Head of caudate nucleus (tissue), 42 donors: ENCODE measurements at regions not wholly inside any gene's neighbourhood (a gene's known extent, or its start where the extent isn't known, plus 50 kb on each side); places are given as distances from the start of the nearest gene placed in this dataset.
A peak's percentile ranks its signal among the peaks of the same experiment; 100 is the strongest.
"Not testable (repeated sequence)": the region's sequence is repeated elsewhere in the genome, so short reads cannot be mapped to it uniquely, and the experiment has no call there.

Experiments
- DNase-seq, 42 donors: peaks; one replicate each; pipeline versions ENCODE4 v3.0.0 to v3.0.0-alpha.2; 2020 to 2021; ENCODE audit warnings: mixed read lengths in 7 of 42
- intact Hi-C: fragments of 100-400 bp; cut with DNase I; formaldehyde crosslinking; loops from one replicate; pipeline ENCODE4 v1.15.0; 2022

DNA sequence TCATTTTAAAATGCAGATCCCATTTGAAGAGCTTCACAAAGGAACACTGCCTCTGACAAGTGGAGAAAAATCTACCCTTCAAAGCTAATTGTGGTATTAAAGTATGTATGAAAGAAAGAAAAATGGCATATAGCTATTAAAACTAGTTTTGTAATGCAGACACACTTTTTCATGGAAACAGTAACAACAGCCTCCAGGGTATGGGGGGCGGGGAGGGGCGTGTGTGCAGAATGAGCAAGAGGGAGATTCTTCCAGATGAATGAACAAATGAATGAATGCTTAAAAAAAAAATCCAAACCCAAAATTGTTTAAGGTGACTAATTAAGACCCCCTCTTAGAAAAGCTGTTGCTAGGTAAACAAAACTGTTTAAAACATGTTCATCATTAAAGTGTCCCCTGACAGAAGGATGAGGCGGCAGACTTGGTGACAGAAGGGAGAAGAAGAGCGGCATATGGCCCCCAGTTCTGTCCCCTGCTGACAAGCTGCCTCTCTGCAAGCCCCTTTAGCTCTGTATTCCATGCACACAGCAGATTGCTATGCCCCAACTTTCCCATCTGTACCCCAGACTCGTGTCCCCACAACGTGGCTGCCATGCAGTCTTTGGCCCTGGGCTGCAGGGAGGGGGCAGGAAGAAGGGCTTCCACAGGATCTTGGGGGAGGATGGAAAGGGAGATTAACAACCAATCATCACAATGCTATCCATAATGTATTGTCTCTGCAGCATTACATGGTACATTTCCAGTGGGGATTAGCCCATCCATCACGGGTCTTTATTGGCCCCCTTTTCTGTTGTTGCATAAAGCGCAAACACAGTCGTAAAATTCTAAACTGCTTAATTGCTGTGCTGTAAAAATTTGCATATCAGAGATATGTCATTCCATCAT is 108.4 kb upstream of the OLIG3 start:
- intact Hi-C loops = no loop called here
- no peak for DNase-seq

DNA sequence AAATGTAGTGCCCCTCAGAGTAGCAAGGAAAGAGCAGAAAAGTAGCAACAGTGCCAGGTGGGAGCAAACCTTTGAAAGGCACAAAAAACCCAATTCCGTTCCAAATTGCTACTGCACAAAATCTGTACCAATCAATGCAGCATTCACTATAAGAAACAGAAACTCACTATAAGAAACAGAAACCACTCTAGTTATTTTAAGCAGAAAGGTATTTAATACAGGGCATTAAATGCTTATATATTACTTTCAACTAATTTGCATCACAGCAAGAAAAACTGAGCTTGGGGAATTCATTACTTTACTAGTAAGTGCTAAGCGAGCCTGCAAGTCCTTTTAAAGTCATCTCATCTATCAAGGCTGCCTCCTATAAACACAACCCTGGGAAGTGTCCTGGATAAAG is 116.5 kb upstream of the OLIG3 start:
- intact Hi-C loops = no loop called here
- DNase-seq = no peak

DNA sequence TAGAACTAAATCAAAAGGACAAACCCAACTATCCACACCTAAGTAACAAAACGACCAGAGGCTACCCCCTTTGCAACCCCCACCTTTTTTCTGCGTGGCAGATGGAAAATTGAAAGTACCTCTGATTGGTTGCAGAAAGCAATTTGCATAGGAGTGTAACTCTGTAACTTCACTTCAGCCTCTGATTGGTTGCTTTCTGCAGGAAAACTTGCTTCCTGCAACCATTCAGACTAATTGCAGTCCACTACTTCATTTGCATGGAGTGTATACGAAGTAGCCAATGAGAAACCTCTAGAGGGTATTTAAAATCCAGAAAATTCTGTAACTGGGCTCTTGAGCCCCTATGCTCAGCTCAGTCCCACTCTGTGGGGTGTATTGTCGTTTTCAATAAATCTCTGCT is 129.1 kb upstream of the OLIG3 start:
- DNase-seq = no peak

DNA sequence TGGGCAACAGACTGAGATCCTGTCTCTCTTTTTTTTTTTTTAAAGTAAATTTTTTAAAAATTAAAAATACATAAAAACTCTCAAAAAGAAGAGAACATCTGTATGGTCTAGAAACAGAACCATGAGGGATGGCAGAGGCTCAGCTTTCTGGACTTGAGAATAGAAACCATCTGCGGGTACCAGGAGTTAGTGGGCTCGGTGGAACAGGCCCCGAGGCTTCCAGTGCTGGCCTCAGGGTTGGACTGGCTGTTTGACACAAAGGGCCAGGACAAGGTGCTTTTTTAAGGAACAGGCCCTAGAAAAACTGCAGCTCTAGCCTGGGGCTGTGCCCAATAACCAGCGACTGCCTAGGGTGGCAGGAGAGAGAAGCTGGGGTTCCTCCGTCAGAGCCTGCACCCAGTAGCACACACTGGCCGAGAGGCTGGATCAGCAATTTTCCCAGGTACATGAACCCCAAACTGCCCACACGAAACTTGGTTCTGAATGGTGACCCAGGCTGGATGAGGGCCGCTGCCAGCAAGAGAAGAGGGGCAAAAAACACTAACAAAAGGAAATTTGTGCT is 131.0 kb upstream of the OLIG3 start:
- intact Hi-C loops = no loop called here
- no peak for DNase-seq

More for the DNA sequence above, 129.1 kb upstream of the OLIG3 start:
- intact Hi-C loops = no loop called here

DNA sequence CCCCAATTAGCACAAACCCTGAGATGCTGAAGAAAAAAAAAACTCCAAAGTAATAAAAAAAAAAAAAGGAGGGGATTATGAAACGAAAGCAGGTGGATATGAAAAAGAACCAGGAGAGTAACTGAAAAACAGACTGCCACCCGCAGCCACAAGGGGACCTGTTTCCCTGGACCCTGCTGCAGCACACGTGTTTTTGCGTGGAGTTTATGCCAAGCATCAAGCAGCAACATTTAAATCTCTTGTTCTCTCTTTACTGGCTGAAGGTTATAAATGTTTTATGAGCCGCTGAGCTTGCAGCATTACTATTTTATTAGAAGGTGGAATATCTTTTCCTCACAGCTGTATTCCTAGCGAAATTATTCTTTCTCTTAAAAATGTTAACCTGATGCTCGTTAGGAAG is 131.6 kb upstream of the OLIG3 start:
- intact Hi-C loops = no loop called here
- DNase-seq = no peak

DNA sequence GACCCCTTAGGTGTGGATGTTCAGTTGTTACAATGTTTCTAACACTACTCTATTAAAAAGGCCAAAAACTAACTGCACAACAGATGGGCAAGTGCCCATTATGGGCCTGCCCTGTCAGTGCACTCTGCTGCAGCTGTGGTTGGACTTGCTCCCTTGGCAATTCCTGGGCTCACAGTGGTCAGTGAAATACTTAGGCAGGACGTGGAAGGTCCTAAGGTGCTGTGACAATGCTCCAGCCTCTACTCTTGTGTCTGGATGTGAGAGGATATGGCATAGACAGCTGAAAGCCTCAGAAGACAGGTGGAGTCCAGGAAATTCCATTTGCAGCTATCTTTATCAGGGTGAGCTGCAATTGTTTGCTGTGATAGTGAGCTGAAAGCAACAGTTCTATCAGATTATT is 136.5 kb upstream of the OLIG3 start:
- intact Hi-C loops = no loop called here
- DNase-seq = no peak

DNA sequence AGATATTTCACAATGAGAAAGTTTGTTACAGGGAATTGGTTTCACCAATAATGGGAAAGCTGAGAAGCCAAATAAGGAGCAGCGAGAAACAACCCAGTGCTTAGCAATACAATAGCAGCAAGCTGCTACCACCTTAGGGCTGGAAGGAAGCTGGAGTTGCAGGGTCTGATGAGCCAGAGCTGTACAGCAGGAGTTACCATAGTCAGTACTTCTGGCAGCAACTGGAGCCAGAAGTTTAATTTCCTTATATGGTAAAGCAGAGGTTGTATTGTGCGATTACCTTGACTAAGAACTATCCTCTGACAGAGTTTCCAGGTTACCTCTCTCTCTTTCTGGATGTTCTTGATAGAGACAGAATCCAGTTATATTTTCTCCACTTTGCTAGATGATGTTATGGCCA is 137.1 kb upstream of the OLIG3 start:
- no peak for DNase-seq
- intact Hi-C loops = no loop called here

DNA sequence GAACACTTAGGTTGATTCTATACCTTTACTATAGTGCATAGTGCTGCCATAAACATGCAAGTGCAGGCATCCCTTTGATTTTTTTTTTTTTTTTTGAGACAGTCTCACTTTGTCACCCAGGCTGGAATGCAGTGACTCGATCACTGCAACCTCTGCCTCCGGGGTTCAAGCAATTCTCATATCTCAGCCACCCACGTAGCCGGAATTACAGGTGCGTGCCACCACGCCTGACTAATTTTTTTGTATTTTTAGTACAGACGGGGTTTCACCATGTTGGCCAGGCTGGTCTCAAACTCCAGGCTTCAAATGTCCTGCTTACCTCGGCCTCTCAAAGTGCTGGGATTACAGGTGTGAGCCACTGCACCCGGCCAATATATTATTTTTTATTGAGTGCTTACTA is 140.0 kb upstream of the OLIG3 start:
- not testable (repeated sequence) for DNase-seq

DNA sequence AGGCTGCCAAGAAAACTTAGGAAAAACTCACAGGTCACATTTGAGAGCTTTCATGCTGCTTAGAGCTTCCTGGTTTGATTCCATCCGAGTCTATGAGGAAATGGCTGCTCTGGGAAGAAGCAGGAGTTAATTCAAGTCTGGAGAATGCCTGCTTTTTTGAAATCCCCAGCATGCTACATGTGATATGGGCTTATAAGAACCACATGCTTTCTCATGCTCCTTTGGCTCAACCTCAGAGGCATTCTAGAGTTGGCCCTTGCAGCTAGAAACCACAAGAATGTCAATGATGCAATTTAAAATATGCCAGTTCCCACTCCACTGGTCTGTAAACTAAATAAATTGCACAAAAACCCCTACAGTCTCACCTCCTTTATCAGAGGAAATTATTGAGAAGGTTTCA is 142.9 kb upstream of the OLIG3 start:
- no peak for DNase-seq
- intact Hi-C loops = no loop called here

More for the DNA sequence above, 140.0 kb upstream of the OLIG3 start:
- intact Hi-C loops = not testable (repeated sequence)

DNA sequence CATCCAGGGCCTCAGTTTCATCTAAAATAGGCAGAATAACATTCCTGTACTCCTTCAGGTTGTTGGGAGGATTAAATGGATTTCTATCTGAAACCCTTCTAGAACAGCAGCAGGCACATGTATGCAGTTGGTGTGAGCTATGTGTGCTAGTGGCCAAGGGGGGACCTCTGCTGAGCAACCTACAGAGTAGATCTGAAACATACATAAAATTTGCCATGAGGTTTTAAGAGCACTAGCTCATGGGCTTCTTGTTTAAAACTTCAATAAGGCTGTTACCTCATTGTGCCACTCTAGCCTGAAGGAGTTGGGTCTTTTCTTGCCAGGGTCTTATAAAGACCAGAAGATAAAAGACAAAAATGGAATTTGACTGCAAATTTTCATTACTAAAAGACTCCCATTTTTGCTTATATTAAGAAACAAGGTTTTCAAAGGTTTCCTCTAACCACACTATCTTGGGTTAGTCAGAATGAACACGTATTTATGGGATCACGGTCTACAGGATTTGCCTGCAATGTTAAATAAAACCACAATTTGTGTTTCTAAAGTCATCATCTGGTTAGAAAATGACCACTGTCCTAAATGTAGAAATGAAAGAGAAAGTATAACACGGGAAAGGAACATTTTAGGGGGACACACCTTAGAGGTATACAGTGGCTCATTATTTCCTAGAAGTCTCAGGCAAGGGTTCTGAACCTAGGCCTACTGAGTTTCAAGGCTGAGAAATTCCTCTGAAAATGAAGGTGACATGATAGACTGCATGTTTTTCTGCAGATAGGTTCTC is 144.9 kb upstream of the OLIG3 start:
- DNase-seq = no peak
- intact Hi-C loops = no loop called here

DNA sequence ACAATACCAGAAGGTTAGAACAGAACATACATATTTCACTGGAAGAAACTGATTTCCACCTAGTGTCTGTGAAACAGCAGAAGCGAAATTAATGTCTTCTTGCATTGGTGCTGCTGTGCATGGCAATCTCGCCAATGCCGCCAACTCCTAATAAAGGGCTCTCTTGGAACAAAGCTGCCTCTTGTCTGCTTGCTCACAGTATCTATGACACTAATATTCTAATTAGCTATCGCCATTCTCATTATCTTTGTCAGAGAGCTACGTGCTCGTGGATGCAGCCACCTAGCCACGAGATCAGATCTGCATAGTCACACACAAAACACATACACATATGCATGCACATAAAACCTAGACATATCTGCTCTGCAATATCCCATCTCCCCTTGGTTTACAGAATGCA is 145.9 kb upstream of the OLIG3 start:
- DNase-seq = peak in 26 of 42 donors; percentile 3 to 61 (median 34)
- intact Hi-C loops = loop anchor here (2.0 kb wide), 1 partner anchor 369 kb away; no protein-coding TSS in a partner anchor

DNA sequence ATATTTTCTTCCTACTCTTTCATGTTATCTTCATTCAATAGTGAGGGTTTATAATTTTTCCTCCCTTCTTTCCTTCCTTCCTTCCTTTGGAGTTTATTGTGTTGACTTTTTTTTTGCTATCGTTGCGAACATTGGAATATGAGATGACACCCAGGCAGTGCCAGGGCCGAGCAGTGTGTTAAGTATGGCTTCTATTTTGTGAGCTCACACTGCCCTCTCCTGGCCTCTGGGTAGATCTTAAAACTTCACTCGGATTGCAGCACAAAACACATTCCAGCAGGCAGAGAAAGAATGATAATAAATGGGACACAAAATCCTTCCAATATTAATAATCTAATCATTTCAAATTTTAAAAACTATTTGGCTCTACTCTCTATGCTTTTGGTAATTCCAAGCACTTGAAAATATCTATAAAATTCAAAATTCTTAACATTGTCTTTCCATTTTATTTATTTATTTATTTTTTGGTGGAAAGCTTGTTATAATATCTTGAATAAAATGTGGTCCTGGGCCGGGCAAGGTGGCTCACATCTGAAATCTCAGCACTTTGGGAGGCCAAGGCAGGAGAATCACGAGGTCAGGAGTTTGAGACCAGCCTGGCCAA is 147.4 kb upstream of the OLIG3 start:
- intact Hi-C loops = loop anchor here (2.0 kb wide), 1 partner anchor 371 kb away; no protein-coding TSS in a partner anchor

DNA sequence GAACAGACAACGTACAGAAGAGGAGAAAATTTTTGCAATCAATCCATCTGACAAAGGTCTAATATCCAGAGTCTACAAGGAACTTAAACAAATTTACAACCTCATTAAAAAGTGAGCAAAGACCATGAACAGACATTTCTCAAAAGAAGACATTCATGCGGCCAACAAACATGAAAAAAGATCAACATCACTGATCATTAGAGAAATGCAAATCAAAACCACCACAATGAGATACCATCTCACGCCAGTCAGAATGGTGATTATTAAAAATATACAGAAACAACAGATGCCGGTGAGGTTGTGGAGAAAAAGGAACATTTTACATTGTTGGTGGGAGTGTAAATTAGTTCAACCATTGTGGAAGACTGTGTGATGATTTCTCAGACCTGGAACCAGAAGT is 149.0 kb upstream of the OLIG3 start:
- DNase-seq, intact Hi-C loops: not testable (repeated sequence)

More for the DNA sequence above, 147.4 kb upstream of the OLIG3 start:
- DNase-seq = peak; percentile 55 to 93 (median 82)

DNA sequence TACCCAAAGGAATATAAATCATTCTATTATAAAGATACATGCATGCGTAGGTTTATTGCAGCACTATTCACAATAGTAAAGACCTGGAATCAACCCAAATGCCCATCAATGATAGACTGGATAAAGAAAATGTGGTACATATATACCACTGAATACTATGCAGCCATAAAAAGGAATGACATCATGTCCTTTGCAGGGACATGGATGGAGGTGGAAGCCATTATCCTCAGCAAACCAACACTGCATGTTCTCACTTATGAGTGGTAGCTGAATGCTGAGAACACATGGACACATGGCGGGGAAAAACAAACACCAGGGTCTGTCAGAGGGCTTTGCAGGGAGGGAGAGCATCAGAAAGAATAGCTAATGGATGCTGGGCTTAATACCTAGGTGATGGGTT is 149.4 kb upstream of the OLIG3 start:
- DNase-seq, intact Hi-C loops: not testable (repeated sequence)

DNA sequence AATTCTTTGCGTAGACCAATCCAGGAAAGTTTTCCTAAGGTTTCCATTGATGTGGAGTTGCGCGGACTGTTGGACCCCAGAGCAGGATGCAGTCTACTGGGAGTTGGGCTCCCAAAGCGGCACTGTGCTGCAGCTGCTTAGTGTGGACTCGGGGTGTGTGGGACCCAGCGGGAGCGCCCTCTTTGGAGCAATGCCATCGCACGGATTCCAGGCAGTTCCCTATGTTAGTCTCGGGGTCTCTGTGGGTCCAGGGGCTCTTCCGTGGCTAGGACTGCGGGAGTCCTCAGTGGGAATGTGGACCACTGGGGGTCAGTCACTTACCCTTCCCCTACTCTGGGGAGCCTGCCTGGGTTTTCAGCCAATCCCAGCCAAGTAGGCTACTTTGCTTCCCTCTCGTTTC is 151.7 kb upstream of the OLIG3 start:
- intact Hi-C loops = loop anchor here (5.0 kb wide), 1 partner anchor 554 kb away; no protein-coding TSS in a partner anchor
- no peak for DNase-seq

DNA sequence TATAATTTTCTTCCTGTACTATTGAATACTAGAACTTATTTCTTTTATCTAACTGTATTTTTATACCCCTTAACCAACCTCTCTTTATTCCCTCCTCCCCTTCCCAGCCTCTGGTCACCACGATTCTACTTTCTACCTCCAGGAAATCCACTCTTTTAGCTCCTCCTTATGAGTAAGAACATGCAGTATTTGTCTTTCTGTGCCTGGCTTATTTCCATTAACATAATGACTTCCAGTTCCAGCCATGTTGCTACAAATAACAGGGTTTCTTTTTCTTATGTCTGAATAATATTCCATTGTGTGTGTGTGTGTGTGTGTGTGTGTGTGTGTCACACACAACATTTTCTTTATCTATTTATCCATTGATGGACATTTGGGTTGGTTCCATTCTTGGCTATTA is 152.3 kb upstream of the OLIG3 start:
- intact Hi-C loops = loop anchor here (5.0 kb wide), 1 partner anchor 554 kb away; no protein-coding TSS in a partner anchor
- DNase-seq = no peak

DNA sequence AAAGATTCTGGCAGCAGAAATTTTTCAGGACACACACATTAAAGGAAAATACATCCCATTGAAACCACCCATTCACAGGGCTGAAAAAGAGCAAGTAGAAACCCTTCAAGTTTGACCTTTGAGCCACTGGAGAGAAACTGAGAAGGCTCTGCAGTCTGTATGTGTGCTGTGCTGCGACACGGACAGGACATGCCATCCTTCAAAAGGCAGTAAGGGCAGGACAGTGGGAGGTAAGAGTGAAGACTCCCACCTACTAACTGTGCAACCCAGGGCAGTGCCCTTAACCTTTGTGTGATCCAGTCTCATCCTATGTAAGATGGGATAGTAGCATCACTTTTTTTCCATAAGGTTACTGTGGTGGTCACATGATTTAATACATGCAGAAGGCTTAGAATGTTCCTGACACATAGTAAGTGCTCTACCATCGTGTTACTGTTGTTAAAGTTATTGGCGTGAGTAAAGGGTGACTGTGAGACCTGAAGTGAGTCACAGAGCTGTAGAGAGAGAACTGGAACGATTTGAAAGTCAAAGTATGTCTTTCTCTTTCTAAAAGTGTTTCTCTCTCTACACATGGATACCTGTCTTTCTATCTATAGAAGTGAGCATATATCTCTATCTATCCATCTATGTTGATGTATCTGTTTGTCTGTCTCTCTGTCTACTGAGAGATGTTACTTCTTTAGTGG is 153.7 kb upstream of the OLIG3 start:
- intact Hi-C loops = loop anchor here (5.0 kb wide), 1 partner anchor 556 kb away; no protein-coding TSS in a partner anchor
- DNase-seq = no peak

DNA sequence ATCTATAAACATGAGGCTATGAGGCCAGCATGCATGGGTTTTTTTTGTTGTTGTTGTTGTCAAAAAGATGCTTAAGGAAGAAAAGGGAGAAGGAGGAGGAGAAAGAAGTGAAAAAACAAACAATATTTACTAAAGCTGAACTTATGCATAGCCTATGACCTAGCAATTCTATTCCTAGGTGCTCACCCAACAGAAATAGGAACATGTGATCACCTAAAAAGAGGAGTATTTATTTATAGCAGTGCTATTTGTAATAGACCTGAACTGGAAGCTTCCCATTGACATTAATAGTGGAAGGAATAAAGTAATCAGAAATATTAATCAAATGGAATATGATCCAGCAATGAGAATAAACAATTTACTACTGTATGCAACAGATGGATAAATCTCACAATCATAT is 156.5 kb upstream of the OLIG3 start:
- intact Hi-C loops = no loop called here
- no peak for DNase-seq

DNA sequence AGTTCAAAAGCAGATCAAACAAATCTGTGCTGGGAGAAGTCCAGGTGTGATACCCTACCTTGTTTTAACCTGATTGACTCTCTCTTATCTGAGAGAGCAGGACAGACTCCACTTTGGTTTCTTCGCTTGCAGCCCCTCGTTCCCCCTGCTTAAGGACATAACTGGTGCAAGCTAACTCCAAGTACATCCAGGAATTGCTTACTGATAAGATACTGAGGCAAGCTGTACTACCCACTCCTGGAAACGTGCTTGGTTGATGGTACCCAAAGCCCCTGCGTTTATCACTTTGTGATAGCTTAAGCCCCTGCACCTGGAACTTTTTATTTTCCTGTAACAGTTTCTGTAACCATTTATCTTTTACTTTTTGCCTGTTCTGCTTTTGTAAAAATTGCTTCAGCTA is 157.0 kb upstream of the OLIG3 start:
- no peak for DNase-seq
- intact Hi-C loops = no loop called here
